ENCODE measurements at regions not wholly inside any gene's neighbourhood (a gene's known extent, or its start where the extent isn't known, plus 50 kb on each side); places are given as distances from the start of the nearest gene placed in this dataset.

DNA sequence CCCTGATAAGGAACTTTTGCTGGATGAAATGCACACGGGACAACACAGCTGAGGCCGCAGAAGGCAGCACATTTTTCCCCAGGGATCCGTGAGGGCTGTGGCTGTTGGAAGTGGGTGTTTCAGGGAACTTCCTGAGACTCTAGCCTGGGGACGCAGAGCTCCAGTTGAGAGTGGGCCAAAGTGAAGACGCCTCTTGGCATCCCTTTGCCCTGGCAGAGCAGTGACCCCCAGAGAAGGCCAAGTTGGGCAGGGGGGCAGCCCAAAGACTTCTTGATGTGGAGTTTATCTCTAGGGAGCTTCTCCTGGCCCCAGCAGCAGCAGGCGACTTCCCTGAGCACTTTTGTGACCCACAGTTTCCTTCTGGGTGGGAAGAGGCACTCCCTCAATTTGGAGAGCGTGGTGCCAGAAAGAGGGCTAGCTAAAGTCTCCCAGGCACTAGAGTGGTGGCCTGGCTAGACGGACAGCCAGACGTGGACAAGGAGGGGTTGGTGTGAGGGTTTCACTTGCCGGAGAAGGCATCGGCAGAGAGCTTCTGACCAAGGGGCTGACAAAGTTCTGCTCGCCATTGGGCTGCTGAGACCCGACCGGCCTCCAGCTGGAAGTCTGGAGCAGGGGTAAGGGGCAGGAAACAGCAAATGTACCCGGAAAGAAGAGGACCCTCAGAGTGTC is 108.8 kb downstream of the ACKR3 start (continued):
- TF ChIP-seq KDM1A (IDR thresholded peaks at IDR 0.05; ENCODE audit: borderline replicate concordance, low read length) (no peak), GTF2F1 (IDR thresholded peaks at IDR 0.05; ENCODE audit: borderline replicate concordance, low read depth, low read length) (no peak)

Measured in H1 (cell line).